ENCODE measurements at regions not wholly inside any gene's neighbourhood (a gene's known extent, or its start where the extent isn't known, plus 50 kb on each side); places are given as distances from the start of the nearest gene placed in this dataset.

DNA sequence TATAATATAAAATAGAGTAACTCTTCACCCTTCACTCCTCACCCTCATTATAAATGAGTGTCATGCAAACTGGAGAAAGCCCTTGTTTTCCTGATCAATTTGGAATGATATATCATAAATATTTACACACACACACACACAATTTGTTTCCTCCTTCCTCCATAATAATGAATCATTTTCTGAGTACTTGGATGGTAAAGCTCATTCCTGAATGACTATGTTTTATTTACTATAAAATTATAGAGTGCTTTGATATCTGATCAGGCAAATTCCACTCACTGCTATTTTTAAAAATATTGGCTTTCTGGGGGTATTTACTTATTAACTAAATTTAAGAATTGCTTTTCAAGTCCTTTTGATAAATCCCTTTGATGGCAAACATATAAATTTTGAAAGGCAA lies 1125.5 kb upstream of the CNTNAP5 start:
- no peak for DNase-seq

DNA sequence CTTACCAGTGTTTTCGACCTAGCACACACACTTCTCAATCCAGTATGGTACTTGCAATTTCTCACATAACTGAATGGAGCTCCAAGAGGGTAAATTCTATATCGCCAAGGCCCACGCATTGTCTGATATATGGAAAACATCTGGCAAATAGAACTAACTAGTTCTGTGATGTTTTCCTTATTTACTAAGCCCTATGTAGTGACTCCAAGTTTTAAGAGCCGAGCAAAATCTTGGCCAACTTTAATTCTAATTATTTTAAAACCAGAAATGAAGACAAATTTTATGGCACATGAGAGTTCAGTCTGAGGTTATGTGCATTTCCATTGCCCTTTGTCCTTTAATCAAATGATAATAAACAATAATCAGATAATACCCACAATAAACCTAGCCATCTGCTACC lies 1119.7 kb upstream of the CNTNAP5 start:
- no peak for DNase-seq

DNA sequence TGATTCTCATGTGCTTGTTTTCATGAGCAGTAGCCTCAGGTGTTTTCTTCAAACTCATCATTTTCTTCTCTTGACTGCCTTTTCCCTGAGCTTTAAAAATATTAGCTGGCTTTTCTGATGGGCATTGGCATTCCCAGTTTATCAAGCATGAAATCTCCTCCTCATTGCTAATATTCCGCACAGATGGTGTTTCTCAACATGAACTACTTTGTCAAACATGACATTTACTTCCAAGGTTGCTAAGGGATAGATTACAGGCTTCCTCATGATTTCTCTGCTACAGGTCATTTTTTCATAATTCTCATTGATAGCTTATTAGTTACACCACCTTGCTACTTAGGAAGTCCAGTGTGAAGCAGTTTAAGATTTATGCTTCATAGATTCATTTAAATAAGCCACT lies 1116.9 kb upstream of the CNTNAP5 start:
- DNase-seq: no peak

DNA sequence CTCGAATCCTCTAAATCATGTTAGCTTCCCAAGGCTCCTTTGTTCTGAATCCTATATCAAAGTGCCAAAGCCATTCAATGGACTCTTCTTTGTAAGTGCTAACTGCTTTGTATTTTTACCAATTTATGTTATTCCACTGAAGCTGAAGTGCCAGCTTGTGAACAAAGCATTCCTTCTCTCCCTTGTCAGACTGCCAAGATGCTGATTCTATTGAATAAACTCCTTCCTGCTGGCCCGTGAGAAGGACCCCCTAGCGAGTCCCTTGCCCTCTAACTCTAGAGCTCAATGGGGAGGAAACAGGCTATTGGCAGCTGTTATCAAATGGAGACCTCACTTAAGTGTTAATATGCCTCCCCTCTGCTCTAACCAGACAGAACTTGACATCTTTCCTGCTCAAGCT lies 1097.9 kb upstream of the CNTNAP5 start:
- DNase-seq: no peak

DNA sequence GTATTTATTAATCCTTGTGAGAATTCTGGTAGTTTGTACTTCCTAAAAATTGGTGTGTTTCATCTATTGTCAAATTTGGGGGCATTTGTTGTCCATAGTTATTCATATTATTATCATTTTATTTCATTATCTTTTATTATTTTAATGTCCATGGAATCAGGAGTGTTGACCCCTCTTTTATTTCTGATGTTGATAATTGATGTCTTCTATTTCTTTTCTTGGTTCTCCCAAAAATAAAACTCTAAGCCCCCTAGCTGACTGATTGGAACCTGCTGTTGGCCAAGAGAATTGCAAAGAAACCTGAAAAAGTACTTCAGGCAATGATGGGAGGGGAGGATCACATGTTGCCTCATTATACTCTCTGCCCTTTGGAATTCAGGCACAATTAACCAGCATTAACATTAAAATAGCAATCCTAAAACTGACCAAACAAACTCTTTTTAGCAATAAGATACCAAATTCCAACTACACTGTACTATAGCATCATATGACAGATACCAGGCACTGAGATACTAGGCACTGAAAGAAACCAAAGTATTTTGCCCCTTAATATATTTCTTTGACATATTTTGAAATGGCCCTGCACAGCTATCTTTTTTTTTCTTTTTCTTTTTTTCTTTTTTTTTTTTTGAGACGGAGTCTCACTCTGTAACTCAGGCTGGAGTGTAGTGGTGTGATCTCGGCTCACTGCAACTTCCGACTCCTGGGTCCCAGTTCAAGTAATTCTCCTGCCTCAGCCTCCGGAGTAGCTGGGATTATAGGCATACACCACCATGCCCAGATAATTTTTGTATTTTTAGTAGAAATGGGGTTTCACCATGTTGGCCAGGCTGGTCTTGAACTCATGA lies 1097.2 kb upstream of the CNTNAP5 start:
- DNase-seq: no peak

DNA sequence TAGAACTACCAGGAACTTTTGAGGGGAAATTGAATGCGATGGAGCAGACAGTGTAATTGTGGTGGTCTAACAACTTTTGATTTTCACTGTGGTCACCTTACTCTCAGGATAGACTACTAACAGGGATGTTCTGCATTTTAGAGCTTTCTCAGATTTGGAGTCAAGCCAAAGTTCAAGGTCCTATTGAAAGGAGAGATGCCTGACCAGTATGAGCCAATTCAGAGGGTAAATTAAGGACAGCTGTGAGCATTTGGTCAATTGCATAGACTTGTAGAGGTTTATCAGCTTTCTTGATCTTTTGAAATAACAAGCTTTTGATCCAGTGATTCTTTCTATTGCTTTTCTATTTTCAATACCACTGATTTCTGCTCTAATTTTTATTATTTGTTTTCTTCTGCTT lies 1095.7 kb upstream of the CNTNAP5 start:
- DNase-seq: no peak

DNA sequence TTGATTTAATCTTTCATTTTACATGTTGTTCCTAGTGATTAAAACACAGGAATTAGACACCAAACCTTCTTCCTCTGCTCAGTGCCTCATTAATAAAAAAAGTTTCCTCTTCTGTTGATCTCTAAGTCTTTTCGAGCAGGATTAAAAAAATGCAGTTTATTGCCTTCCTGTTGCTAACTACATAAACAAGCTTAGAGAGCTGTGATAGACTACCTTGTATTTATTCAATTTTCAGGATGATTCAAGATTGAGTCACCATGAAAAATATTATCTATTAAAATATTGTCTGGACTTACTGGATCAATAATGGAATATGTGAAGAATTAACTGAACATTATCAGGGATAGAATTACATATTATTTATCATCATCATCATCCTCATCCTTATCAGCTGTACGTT lies 1089.6 kb upstream of the CNTNAP5 start:
- DNase-seq: no peak

DNA sequence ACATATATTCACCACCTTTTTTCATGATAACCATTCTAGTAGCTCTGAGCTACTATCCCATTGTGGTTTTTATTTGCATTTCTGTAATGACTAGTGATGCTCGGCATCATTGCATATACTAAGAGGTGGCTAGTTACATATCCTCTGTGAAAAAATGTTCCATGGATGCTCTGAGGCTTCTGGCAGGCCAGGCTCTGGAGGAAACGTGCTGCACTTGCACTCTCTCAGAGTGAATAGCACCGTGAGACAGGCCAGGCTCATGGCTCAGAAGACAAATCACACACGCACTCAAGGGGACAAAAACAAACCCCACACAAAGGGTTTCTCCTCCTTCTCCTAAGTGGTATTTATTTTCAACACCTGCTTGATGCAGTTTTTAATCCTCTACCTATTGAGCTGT lies 1085.3 kb upstream of the CNTNAP5 start:
- DNase-seq: no peak

DNA sequence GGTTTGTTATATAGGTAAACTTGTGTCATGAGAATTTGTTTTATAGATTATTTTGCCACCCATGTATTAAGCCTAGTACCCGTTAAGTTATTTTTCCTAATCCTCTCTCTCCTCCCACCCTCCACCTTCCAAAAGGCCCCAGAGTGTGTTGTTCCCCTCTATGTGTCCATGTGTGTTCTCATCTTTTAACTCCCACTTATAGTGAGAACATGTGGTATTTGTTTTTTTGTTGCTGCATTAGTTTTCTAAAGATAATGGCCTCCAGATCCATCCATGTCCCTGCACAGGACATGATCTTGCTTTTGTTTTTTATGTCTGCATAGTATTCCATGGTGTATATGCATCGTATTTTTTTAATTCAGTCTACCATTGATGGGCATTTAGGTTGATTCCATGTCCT lies 1075.6 kb upstream of the CNTNAP5 start:
- DNase-seq: no peak

DNA sequence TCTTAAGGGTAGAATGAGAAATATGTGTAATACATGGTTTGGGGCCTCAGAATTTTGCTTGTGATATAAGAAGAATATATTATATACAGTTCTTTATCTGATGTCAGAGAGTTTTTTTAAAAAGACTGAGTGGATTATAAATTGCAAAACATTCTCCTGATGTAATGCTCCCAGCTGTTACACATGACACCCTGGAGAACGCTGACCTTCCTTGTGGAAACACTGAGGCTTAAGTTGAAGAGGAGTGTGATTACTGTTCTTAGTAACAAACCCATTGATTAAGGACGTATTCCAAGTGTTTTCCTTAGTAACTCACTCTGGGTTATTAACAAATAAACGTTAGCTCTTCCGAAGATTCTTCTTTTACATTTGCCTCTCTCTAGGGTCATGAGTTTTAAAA lies 1069.3 kb upstream of the CNTNAP5 start:
- DNase-seq: no peak

DNA sequence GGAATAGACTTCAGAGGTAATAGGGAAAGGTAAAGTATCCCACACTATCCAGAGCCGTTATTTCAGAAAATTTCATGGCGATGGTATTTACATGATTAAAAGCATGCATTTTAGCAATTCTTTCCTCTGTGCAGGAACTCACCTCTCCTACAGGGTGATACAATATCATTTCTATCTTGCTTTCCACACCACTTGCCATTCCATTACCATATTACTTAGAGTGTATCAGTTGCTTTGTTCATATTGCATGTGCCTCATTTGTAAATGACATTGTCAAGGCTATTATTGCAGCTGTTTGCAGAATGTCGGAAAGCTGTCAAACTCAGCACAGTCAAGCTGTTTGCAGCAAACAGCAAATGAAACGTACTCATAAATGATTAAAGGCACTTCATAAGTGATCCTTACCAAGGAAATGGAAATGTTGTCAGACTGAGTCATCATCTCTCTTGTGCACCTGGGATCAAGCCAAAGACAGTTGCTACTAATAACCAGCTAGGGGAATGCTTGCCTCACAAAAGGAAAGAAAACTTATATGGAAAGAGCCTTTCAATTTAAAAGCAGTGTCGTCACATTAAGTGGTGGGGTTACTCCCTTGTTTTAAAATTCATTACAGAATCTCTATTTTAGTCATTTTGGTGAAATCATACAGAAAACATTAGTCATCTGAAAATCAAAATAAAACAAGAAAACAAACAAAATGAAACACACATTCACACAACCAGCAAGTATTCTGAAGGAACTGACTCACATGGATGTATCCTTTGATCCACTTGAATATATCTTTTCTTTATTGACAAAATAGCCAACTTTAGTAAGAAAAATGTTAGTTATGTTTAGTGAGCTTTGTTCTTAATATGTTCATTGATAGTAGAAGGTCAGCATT lies 1064.1 kb upstream of the CNTNAP5 start:
- DNase-seq: no peak

DNA sequence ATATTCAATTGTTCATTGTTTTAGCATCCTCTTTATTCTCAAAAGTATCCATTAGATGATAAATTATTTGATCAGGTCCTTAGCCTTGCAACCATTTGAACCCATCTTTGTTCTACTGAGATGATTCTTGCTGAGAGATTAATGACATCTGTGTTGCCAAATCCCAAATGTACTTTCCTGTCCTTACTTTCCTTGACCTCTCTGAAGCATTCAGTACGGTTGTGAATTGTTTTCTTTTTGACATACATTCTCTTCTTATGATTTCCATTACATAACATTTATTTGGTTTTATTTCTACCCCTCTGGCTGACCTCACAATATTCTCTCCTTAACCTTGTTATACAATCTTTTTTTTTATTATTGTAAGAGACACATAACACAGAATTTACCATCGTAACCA lies 1058.6 kb upstream of the CNTNAP5 start:
- DNase-seq: no peak

DNA sequence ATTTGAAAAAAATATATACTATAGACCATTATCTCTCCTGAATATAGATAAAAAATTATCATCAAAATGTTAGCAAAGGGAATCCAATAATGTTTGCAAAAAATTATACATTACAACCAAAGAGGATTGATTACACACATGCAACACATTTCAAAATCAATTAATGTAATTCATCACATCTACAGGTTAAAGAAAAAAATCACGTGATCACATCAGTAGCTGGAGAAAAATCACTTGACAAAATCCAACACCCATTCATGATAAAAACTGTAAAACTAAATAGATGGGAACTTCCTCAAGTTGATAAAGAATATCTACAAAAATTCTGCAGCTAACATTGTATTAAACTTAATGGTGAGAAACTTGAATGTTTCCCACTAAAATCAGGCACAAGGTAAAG lies 1047.5 kb upstream of the CNTNAP5 start:
- DNase-seq: no peak

DNA sequence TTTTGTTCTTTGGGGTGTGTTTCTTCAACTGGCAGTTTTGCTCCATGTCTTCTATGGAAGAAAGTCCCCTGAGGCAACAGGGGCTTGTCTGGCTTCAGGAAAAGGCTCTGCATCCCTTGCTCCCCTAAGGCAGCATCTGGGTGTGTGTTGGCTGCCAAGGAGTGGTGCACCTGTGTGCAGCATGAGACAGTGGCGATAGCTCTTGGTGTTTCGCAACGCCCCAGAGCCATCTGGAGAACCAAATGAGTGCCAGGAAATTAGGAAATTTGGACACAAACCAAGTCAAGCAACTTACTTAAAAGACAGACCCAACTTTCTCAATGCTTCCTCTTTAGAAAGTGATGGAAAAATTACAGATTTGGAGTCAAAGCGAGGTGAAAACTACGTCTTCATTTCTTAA lies 1044.4 kb upstream of the CNTNAP5 start:
- DNase-seq: no peak

DNA sequence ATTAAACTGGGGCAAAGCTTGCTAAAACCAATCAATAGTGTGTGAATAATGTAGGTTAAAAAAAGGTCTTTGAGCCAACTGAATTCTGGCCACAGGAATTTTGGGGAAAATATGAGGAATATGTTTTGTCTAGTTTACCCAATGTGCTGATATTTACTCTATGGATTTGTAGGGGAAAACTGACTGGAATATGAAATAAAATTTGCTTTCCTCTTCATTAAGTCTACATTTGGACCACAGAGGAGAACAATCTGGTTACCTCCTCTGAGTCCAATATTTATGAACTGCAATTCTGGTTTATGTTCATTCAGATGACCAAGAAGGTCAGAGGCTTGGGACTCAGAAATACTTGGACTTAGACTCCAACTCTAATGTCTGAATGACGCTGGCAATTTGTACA lies 1042.2 kb upstream of the CNTNAP5 start:
- no peak for DNase-seq

DNA sequence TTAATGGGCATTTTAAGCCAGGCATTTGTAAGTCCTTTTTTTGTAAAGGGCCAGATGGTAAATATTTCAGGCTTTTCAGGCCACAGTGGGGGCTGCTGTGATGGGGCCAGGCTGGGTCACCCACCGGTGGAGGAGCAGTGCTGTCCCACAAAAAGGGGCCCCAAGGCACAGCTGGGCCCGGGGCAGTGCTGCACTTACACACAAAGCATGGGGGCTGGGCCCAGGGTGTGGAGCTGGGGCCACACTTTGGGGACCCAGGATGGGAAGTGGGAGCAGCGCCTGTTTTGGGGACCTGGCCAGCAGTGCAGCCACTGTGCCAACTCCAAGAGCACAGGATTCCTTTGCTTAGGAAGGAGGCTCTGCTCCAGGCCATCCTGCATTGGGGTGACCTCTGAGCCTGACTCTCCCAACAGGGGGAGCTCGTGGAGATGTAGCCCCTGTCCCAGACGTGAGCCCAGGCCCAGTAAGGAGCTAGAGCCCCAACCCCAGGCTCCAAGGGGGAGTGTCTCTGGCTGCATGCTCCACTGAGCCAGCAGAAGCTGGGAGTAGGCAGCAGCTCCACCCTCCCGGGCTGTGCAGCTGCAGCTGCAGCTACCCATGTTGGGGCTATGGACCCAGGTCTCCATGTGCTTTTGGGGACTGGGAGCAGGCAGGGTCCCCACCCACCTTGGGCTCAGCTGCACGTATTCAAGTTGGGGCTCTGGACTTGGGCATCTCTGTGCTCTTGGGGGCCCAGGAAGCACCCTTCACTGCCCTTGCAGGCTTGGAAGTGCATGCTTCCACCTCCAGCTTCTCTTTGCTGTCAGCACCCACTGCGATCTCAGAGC lies 1036.5 kb upstream of the CNTNAP5 start:
- DNase-seq: no peak

DNA sequence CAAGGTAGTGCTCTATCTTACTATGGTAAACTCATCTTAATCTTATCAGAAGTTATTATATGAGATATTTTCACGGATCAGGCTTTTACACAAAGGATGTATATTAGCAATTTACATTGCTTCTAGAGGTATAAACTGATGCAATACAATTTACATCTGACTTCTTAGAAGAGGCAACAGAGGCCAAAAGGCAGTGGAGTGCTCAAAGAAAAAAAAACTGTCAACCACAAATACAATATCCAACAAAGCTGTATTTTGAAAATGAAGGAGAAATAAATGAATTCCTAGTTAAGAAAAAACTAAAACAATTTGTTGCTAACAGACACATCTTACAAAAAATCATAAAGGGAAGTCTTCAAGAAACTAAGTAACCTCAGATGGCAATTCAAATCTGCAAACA lies 1031.5 kb upstream of the CNTNAP5 start:
- no peak for DNase-seq

DNA sequence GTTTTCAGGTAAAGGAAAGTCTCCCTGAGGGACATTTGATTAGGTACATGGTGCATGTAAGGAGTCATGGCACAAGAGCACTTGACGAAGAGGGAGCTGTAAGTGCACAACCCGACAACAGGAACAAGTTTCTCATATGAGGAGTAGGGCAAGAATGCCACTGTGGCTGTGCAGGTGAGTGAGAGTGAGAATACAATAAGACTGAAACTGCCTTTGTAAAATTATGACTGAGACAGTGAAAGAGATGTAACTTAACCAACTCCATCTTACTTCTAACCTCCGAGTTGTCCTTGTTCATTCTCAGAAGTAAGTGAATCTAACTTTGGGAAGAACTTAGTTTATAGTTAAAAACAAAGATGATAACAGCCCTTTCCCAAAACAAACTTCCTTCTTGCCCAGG lies 1025.8 kb upstream of the CNTNAP5 start:
- DNase-seq: no peak

DNA sequence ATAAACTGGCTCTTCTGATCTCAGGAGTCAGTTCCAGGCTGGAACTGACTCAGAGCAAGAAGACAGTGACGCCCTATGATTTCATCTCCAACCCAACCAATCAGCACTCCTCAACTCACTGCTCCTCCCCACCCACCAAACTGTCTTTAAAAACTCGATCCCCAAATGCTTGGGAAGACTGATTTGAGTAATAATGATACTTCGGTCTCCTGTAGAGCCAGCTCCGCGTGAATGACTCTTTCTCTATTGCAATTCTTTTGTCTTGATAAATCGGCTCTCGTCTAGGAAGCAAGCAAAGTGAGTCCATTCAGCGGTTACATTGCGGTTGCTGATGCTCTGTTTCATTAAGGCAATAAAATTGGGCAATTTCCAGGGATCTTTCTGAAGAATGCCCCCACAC lies 1025.3 kb upstream of the CNTNAP5 start:
- no peak for DNase-seq

DNA sequence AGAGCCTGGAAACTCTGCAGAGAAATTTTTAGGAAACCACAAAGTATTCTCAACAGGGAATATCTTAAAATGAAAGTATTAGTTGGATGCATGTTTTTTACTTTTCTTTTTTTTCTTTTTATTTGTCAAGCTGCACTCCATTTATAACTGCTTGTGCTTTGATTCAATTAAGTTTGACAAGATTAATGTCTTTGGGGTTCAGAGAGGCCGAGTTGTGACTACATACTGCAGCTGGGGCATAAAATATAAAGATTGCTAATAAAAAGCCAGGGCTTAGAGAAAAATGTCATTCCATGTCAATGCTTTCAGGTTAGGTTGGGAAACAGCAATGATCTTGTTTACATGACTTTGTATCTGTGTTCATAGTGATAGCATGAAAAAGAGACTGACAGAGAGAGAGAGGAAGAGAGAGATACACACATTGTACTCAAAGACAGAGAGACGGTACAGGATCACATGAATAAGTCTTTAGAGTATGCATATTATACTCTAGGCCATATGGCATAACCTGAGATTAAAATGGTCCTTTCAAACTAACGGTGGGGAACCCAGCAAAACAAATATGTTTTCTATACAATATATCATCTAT lies 1022.3 kb upstream of the CNTNAP5 start:
- DNase-seq: peak; percentile 17

DNA sequence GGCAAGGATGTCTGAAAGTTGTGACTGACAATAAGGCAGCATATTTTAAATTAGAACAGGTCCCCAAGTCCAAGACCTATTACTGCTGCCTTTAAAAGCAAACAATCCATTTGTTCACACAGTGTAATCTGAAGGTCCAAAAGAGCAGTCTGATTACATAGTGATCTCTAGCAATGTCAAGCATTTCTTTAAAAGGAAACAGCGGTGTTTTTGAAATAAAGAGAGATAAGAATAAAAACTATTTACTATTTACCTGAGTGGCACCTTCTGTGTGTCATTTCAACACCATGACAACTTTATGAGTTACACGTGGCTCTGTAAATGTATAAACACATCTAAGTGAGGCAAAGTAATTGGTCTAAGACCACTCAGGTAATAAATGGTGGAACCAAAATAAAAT lies 1009.9 kb upstream of the CNTNAP5 start:
- no peak for DNase-seq

DNA sequence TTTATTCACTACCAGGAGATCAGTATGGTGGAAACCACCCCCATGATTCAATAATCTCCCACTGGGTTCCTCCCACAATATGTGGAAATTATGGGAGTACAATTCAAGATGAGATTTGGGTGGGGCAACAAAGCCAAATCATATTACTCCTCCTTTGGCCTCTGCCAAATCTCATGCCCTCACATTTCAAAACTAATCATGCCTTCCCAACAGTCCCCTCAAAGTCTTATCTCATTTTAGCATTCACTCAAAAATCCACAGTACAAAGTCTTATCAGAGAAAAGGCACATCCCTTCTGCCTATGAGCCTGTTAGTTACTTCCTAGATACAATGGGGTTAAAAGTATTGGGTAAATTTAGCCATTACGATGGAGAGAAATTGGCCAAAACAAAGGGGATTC lies 989.5 kb upstream of the CNTNAP5 start:
- DNase-seq: no peak

DNA sequence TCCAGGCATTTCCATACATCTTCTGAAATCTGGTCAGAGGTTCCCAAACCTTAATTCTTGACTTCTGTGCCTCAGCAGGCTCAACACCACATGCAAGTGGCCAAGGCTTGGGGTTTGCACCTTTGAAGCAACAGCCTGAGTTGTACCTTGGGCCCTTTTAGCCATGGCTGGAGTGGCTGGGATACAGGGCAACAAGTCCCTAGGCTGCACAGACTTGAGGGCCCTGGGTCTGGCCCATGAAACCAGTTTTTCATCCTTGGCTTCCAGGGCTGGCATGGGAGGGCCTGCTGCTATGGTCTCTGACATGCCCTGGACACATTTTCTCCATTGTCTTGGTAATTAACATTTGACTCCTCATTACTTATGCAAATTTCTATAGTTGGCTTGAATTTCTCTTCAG lies 988.8 kb upstream of the CNTNAP5 start:
- DNase-seq: no peak

All from right kidney (tissue), 1 donor.